RWPE2 (cell line): ENCODE measurements at regions not wholly inside any gene's neighbourhood (a gene's known extent, or its start where the extent isn't known, plus 50 kb on each side); places are given as distances from the start of the nearest gene placed in this dataset.
"Not testable (repeated sequence)": the region's sequence is repeated elsewhere in the genome, so short reads cannot be mapped to it uniquely, and the experiment has no call there.

Source experiments
- ATAC-seq: fragments of 200-7000 bp; cut with Tn5 transposase; 3 replicates; pipeline ENCODE4 v1.9.1; 2021; ENCODE audit warnings: low read depth
- DNase-seq: peaks from one replicate; pipeline ENCODE4 v3.0.0-alpha.2; 2020; ENCODE audit warnings: low spot score
- H3K27ac ChIP-seq: fragments of 450-650 bp; 2 replicates; pipeline ENCODE4 v1.5.1; 2017; ENCODE audit warnings: mild to moderate bottlenecking; ENCODE audit not compliant: poor library complexity, severe bottlenecking
- H3K27me3 ChIP-seq: fragments of 250-450 bp; sonication (Bioruptor Pico); 2 replicates; pipeline ENCODE4 v1.5.1; 2021; ENCODE audit warnings: mild to moderate bottlenecking, moderate library complexity; ENCODE audit not compliant: insufficient read depth, poor library complexity, severe bottlenecking
- H3K36me3 ChIP-seq: fragments of 250-450 bp; sonication (Bioruptor Pico); 2 replicates; pipeline ENCODE4 v1.5.1; 2020; ENCODE audit warnings: low read depth, mild to moderate bottlenecking, moderate library complexity
- H3K4me1 ChIP-seq: fragments of 250-450 bp; sonication (Bioruptor Pico); 2 replicates; pipeline ENCODE4 v1.5.1; 2021; ENCODE audit warnings: mild to moderate bottlenecking, moderate library complexity; ENCODE audit not compliant: insufficient read depth, poor library complexity, severe bottlenecking
- H3K4me3 ChIP-seq: fragments of 250-450 bp; sonication (Bioruptor Pico); 2 replicates; pipeline ENCODE4 v1.5.1; 2021; ENCODE audit warnings: mild to moderate bottlenecking, moderate library complexity; ENCODE audit not compliant: severe bottlenecking
- H3K9me3 ChIP-seq: fragments of 250-450 bp; sonication (Bioruptor Pico); 2 replicates; pipeline ENCODE4 v1.5.1; 2021; ENCODE audit warnings: mild to moderate bottlenecking, moderate library complexity; ENCODE audit not compliant: severe bottlenecking

- H3K4me3 ChIP-seq, H3K27ac ChIP-seq, ATAC-seq, H3K4me1 ChIP-seq, H3K36me3 ChIP-seq, H3K9me3 ChIP-seq, DNase-seq, H3K27me3 ChIP-seq: not testable (repeated sequence)
Observed at GRCh38 chr10:38252551-38252950, 158.4 kb downstream of the ZNF37A start.

GRCh38 chr10:38267555-38267954 lies 173.4 kb downstream of the ZNF37A start:
- H3K27me3 ChIP-seq, H3K4me1 ChIP-seq, H3K36me3 ChIP-seq, H3K9me3 ChIP-seq, H3K4me3 ChIP-seq, DNase-seq, H3K27ac ChIP-seq, ATAC-seq: not testable (repeated sequence)

- not testable (repeated sequence) for ATAC-seq, DNase-seq, H3K27ac ChIP-seq, H3K9me3 ChIP-seq, H3K36me3 ChIP-seq, H3K27me3 ChIP-seq, H3K4me3 ChIP-seq, H3K4me1 ChIP-seq
Observed at GRCh38 chr10:38271031-38271430, 176.9 kb downstream of the ZNF37A start.

GRCh38 chr10:38274879-38275278 lies 180.7 kb downstream of the ZNF37A start:
- H3K4me3 ChIP-seq, ATAC-seq, H3K27me3 ChIP-seq, DNase-seq, H3K4me1 ChIP-seq, H3K36me3 ChIP-seq, H3K27ac ChIP-seq, H3K9me3 ChIP-seq: not testable (repeated sequence)

GRCh38 chr10:38292560-38292959 lies 198.4 kb downstream of the ZNF37A start:
- not testable (repeated sequence) for DNase-seq, H3K36me3 ChIP-seq, H3K9me3 ChIP-seq, H3K4me3 ChIP-seq, H3K4me1 ChIP-seq, H3K27me3 ChIP-seq, ATAC-seq, H3K27ac ChIP-seq

GRCh38 chr10:38310111-38310510 lies 216.0 kb downstream of the ZNF37A start:
- H3K4me1 ChIP-seq, ATAC-seq, H3K27ac ChIP-seq, H3K36me3 ChIP-seq, H3K4me3 ChIP-seq, H3K9me3 ChIP-seq, H3K27me3 ChIP-seq, DNase-seq: not testable (repeated sequence)

GRCh38 chr10:38315090-38315805 lies 221.1 kb downstream of the ZNF37A start:
- H3K27me3 ChIP-seq, H3K4me1 ChIP-seq, H3K4me3 ChIP-seq, H3K9me3 ChIP-seq, DNase-seq, H3K27ac ChIP-seq, ATAC-seq, H3K36me3 ChIP-seq: not testable (repeated sequence)

GRCh38 chr10:38321393-38321792 lies 227.3 kb downstream of the ZNF37A start:
- ATAC-seq, DNase-seq, H3K27ac ChIP-seq, H3K9me3 ChIP-seq, H3K27me3 ChIP-seq, H3K36me3 ChIP-seq, H3K4me3 ChIP-seq, H3K4me1 ChIP-seq: not testable (repeated sequence)

GRCh38 chr10:38330306-38330705 lies 236.2 kb downstream of the ZNF37A start:
- H3K4me1 ChIP-seq, H3K27me3 ChIP-seq, ATAC-seq, H3K27ac ChIP-seq, H3K36me3 ChIP-seq, H3K4me3 ChIP-seq, DNase-seq, H3K9me3 ChIP-seq: not testable (repeated sequence)

- H3K27ac ChIP-seq, H3K4me1 ChIP-seq, DNase-seq, H3K9me3 ChIP-seq, ATAC-seq, H3K4me3 ChIP-seq, H3K27me3 ChIP-seq, H3K36me3 ChIP-seq: not testable (repeated sequence)
Observed at GRCh38 chr10:38331106-38331505, 237.0 kb downstream of the ZNF37A start.

GRCh38 chr10:38333699-38334098 lies 239.6 kb downstream of the ZNF37A start:
- not testable (repeated sequence) for H3K36me3 ChIP-seq, H3K27me3 ChIP-seq, H3K4me1 ChIP-seq, H3K27ac ChIP-seq, ATAC-seq, H3K4me3 ChIP-seq, DNase-seq, H3K9me3 ChIP-seq

GRCh38 chr10:38350645-38351044 lies 256.5 kb downstream of the ZNF37A start:
- not testable (repeated sequence) for DNase-seq

More at GRCh38 chr10:38350645-38351044, 256.5 kb downstream of the ZNF37A start:
- not testable (repeated sequence) for H3K9me3 ChIP-seq, H3K4me3 ChIP-seq, H3K4me1 ChIP-seq, H3K27me3 ChIP-seq, H3K36me3 ChIP-seq, ATAC-seq, H3K27ac ChIP-seq
